ENCODE measurements at regions not wholly inside any gene's neighbourhood (a gene's known extent, or its start where the extent isn't known, plus 50 kb on each side); places are given as distances from the start of the nearest gene placed in this dataset.

DNA sequence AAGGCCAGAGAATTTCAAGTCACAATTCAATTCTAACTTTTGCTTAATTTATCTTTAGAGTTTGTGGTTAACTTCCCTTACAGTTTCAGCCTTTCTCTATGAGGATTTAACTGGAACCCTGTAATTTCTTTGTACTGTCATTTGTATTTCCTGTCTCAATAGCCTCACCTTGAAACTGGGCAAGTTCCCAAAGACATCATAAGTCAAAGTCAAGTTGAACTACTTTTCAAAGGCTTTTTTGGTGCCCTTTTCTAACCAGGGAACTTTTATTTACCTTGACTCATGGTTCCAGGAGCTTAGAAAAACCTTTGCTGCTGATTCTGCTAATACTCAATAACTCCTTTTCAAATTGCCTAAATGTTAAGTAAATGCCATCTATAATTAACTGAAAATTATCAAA is 200.8 kb upstream of the KRR1 start (continued):
- TF ChIP-seq, protein P1, sequence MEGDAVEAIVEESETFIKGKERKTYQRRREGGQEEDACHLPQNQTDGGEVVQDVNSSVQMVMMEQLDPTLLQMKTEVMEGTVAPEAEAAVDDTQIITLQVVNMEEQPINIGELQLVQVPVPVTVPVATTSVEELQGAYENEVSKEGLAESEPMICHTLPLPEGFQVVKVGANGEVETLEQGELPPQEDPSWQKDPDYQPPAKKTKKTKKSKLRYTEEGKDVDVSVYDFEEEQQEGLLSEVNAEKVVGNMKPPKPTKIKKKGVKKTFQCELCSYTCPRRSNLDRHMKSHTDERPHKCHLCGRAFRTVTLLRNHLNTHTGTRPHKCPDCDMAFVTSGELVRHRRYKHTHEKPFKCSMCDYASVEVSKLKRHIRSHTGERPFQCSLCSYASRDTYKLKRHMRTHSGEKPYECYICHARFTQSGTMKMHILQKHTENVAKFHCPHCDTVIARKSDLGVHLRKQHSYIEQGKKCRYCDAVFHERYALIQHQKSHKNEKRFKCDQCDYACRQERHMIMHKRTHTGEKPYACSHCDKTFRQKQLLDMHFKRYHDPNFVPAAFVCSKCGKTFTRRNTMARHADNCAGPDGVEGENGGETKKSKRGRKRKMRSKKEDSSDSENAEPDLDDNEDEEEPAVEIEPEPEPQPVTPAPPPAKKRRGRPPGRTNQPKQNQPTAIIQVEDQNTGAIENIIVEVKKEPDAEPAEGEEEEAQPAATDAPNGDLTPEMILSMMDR (conservative IDR thresholded peaks at IDR 0.05; ENCODE audit: low read depth in 2 of 2): no peak
- TF ChIP-seq POLR2AphosphoS5 (IDR thresholded peaks at IDR 0.05; ENCODE audit: low read depth): no peak

DNA sequence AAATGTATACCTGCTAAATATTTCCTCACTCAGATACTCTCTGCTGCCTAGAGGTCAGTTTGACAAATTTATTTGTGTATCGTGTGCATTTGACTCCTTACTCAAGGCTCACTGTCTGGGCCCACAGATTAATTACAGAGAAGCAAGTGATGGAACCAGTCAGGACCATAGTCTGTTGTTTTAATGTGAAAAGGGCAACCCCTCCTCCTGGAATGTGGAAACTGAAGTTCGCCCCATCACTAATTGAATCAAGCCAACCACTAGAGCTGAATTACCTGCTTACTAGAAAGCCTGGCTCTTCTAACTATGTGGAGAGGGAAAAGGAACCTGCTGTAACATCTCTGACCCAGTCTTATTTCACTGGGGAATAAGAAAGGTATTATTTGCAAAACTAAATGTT is 199.9 kb upstream of the KRR1 start:
- H3K27me3 Mint-ChIP-seq (ENCODE audit: insufficient read depth, low read depth, poor library complexity): peaks cover 4% of the 10 kb centered on the region
- no peak overlapping the region for H3K4me3 ChIP-seq
- H3K79me2 ChIP-seq (replicated peaks; ENCODE audit: insufficient read depth): no peaks in the 10 kb centered on the region
- H4K20me1 ChIP-seq (replicated peaks; ENCODE audit: insufficient read depth): no peaks in the 10 kb centered on the region
- H3K27ac Mint-ChIP-seq: no peak overlapping the region
- H3K36me3 ChIP-seq (ENCODE audit: insufficient read depth): no peaks in the 10 kb centered on the region
- H2AFZ ChIP-seq: no peak overlapping the region
- H3K36me3 Mint-ChIP-seq (ENCODE audit: low read depth): no peaks in the 10 kb centered on the region
- H3K4me1 ChIP-seq (ENCODE audit: insufficient read depth): peaks cover 40% of the 10 kb centered on the region
- peaks cover 3% of the 10 kb centered on the region; the same call in 1 of the 2 replicates for H3K9me2 ChIP-seq (ENCODE audit: insufficient read depth)
- no peaks in the 10 kb centered on the region for H3K9me3 Mint-ChIP-seq
- no peak overlapping the region; the same call in 1 of the 2 replicates for H3K27ac ChIP-seq (ENCODE audit: low read depth)
- peak; percentile 93 for ATAC-seq
- peaks cover 47% of the 10 kb centered on the region for H3K4me1 Mint-ChIP-seq
- no peak overlapping the region for H3K4me3 Mint-ChIP-seq
- H3F3A ChIP-seq (replicated peaks; ENCODE audit: low read depth): no peaks in the 10 kb centered on the region
- H3K27me3 ChIP-seq (ENCODE audit: insufficient read depth): no peaks in the 10 kb centered on the region
- H3K4me2 ChIP-seq: peak overlapping the region; percentile 17; the same call in 1 of the 2 replicates
- peak; percentile 68 for DNase-seq (ENCODE audit: low spot score)
- no peak for TF ChIP-seq CREB1 (CRISPR knock-in tag; IDR thresholded peaks at IDR 0.05; ENCODE audit: low read depth)
- TF ChIP-seq, protein P2, sequence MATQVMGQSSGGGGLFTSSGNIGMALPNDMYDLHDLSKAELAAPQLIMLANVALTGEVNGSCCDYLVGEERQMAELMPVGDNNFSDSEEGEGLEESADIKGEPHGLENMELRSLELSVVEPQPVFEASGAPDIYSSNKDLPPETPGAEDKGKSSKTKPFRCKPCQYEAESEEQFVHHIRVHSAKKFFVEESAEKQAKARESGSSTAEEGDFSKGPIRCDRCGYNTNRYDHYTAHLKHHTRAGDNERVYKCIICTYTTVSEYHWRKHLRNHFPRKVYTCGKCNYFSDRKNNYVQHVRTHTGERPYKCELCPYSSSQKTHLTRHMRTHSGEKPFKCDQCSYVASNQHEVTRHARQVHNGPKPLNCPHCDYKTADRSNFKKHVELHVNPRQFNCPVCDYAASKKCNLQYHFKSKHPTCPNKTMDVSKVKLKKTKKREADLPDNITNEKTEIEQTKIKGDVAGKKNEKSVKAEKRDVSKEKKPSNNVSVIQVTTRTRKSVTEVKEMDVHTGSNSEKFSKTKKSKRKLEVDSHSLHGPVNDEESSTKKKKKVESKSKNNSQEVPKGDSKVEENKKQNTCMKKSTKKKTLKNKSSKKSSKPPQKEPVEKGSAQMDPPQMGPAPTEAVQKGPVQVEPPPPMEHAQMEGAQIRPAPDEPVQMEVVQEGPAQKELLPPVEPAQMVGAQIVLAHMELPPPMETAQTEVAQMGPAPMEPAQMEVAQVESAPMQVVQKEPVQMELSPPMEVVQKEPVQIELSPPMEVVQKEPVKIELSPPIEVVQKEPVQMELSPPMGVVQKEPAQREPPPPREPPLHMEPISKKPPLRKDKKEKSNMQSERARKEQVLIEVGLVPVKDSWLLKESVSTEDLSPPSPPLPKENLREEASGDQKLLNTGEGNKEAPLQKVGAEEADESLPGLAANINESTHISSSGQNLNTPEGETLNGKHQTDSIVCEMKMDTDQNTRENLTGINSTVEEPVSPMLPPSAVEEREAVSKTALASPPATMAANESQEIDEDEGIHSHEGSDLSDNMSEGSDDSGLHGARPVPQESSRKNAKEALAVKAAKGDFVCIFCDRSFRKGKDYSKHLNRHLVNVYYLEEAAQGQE (IDR thresholded peaks at IDR 0.05; ENCODE audit: unreplicated experiment): no peak
- TF ChIP-seq, protein P3, sequence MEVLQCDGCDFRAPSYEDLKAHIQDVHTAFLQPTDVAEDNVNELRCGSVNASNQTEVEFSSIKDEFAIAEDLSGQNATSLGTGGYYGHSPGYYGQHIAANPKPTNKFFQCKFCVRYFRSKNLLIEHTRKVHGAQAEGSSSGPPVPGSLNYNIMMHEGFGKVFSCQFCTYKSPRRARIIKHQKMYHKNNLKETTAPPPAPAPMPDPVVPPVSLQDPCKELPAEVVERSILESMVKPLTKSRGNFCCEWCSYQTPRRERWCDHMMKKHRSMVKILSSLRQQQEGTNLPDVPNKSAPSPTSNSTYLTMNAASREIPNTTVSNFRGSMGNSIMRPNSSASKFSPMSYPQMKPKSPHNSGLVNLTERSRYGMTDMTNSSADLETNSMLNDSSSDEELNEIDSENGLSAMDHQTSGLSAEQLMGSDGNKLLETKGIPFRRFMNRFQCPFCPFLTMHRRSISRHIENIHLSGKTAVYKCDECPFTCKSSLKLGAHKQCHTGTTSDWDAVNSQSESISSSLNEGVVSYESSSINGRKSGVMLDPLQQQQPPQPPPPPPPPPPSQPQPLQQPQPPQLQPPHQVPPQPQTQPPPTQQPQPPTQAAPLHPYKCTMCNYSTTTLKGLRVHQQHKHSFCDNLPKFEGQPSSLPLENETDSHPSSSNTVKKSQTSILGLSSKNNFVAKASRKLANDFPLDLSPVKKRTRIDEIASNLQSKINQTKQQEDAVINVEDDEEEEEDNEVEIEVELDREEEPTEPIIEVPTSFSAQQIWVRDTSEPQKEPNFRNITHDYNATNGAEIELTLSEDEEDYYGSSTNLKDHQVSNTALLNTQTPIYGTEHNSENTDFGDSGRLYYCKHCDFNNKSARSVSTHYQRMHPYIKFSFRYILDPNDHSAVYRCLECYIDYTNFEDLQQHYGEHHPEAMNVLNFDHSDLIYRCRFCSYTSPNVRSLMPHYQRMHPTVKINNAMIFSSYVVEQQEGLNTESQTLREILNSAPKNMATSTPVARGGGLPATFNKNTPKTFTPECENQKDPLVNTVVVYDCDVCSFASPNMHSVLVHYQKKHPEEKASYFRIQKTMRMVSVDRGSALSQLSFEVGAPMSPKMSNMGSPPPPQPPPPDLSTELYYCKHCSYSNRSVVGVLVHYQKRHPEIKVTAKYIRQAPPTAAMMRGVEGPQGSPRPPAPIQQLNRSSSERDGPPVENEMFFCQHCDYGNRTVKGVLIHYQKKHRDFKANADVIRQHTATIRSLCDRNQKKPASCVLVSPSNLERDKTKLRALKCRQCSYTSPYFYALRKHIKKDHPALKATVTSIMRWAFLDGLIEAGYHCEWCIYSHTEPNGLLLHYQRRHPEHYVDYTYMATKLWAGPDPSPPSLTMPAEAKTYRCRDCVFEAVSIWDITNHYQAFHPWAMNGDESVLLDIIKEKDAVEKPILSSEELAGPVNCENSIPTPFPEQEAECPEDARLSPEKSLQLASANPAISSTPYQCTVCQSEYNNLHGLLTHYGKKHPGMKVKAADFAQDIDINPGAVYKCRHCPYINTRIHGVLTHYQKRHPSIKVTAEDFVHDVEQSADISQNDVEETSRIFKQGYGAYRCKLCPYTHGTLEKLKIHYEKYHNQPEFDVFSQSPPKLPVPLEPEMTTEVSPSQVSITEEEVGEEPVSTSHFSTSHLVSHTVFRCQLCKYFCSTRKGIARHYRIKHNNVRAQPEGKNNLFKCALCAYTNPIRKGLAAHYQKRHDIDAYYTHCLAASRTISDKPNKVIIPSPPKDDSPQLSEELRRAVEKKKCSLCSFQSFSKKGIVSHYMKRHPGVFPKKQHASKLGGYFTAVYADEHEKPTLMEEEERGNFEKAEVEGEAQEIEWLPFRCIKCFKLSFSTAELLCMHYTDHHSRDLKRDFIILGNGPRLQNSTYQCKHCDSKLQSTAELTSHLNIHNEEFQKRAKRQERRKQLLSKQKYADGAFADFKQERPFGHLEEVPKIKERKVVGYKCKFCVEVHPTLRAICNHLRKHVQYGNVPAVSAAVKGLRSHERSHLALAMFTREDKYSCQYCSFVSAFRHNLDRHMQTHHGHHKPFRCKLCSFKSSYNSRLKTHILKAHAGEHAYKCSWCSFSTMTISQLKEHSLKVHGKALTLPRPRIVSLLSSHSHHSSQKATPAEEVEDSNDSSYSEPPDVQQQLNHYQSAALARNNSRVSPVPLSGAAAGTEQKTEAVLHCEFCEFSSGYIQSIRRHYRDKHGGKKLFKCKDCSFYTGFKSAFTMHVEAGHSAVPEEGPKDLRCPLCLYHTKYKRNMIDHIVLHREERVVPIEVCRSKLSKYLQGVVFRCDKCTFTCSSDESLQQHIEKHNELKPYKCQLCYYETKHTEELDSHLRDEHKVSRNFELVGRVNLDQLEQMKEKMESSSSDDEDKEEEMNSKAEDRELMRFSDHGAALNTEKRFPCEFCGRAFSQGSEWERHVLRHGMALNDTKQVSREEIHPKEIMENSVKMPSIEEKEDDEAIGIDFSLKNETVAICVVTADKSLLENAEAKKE (CRISPR knock-in tag; IDR thresholded peaks at IDR 0.05): no peak
- no peak for TF ChIP-seq STAT1 (IDR thresholded peaks at IDR 0.05; ENCODE audit: unreplicated experiment)
- TF ChIP-seq, protein P1 (conservative IDR thresholded peaks at IDR 0.05; ENCODE audit: low read depth in 2 of 2): no peak
- no peak for TF ChIP-seq JUNB (IDR thresholded peaks at IDR 0.05; ENCODE audit: unreplicated experiment)
- no peak for TF ChIP-seq ZNF114 (CRISPR knock-in tag; IDR thresholded peaks at IDR 0.05)
- TF ChIP-seq ZNF331 (CRISPR knock-in tag; IDR thresholded peaks at IDR 0.05; ENCODE audit: low read depth): no peak
- TF ChIP-seq NANOG (IDR thresholded peaks at IDR 0.05; ENCODE audit: borderline replicate concordance): no peak
- no peak for TF ChIP-seq POLR2AphosphoS5 (IDR thresholded peaks at IDR 0.05; ENCODE audit: low read depth)
- no peak for TF ChIP-seq EZH2phosphoT487 (IDR thresholded peaks at IDR 0.05; ENCODE audit: unreplicated experiment)

Data from GM23338 (cell line).